DMS 273 treated with DMSO at 0.1 percent for 48 hours (cell line): ENCODE measurements at regions not wholly inside any gene's neighbourhood (a gene's known extent, or its start where the extent isn't known, plus 50 kb on each side); places are given as distances from the start of the nearest gene placed in this dataset.
"Not testable (repeated sequence)": the region's sequence is repeated elsewhere in the genome, so short reads cannot be mapped to it uniquely, and the experiment has no call there.

Experiments used
- DNase-seq: peaks from one replicate; lab custom pipeline; 2025; lab: John Stamatoyannopoulos, UW

GRCh38 chr1:189550498-189550897, 927.2 kb downstream of the BRINP3 start:
- DNase-seq, result peak; percentile 64

DNA sequence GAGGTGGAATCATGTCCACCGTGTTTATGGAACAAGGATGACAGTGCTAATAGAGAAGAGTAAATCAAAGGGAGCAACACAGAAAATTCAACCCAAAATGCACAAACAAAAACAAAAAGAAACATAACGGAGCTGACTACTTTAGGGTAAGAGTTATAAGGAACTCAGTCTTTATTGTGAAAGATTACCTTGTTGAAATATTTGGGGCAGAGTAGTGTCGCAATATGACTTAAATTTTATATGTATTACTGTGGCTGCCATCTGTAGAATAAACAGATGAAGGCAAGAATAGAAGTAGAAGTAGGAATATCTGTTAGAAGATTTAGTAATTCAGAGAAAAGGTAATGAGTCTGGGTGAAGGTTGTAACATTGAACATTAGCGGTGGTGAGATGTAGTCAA, 913.9 kb downstream of the BRINP3 start:
- no peak for DNase-seq

DNA sequence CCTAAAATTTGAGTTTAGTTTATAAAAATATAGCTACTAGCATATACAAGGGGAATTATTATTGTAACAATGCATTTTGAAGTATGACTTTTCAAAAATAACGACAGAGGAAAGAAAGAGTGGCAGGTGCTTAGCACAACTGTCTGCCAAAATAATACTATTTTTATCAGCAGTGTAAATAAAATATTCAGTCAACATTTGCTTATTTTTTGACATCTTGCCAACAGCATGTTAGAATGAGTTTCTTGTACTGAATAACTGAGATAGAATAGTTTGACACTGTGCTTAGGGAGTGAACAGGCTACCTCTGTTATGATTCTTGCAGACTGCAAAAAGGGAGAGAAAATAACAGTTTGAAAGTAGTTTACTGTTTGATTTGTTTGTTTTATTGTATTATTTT, 909.8 kb downstream of the BRINP3 start:
- no peak for DNase-seq

- DNase-seq, result no peak
These were observed 881.5 kb downstream of the BRINP3 start for GRCh38 chr1:189596197-189596596.

- DNase-seq, result no peak
These were observed 880.6 kb downstream of the BRINP3 start for GRCh38 chr1:189597083-189597482.

GRCh38 chr1:189605226-189605625, 872.4 kb downstream of the BRINP3 start:
- DNase-seq, result no peak

DNA sequence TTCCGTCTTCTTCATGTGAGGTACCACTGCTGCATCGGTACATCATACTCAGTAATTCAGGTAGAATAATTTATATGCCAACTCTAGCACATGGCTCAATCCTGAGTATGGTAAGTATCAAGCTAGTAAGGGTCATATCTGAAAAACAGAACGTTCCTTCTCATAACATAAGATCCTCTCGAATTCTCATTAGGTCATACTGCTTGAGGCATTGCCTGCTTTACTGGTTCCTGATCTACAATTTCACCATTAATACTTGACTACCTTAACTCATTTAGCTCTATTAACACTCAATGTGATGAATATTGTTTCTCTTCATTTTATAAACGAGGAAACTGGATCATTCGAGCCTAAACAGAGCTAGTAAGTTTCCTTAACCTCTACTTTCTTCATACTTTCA, 871.6 kb downstream of the BRINP3 start:
- no peak for DNase-seq

- no peak for DNase-seq
These were observed 870.7 kb downstream of the BRINP3 start for GRCh38 chr1:189606795-189607476.

GRCh38 chr1:189607477-189608096, 870.1 kb downstream of the BRINP3 start:
- DNase-seq, result no peak

GRCh38 chr1:189609167-189609566, 868.5 kb downstream of the BRINP3 start:
- DNase-seq, result no peak

- no peak for DNase-seq
These were observed 860.8 kb downstream of the BRINP3 start for GRCh38 chr1:189616893-189617292.

DNA sequence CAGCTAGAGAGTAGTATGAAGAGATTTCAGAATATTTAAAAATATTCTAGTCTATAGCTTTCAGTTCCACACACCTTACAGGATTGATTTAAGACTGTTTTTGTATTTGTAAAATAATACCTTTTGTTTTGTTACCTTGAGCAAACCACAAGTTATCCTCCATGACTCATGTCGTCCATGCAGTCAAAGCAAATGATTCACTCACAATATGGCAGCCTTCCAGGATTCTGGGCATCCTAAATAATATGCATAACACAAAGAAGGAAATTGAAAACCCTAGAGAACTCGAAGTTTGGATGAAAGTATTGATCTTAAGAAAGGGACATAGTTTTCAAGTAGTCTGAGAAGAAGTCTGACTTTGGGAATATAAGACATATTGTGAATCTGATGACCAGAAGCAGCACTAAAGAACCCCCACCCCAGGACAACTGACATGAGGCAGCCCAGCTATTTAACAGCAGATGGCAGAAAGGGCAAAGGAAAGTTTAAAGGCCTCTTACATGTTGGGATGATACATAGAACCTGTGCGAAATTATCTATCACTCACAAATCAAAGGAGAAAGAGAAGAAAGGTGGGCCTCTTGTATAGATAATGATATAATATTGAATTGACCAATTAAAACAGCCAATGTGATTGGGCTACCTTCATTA, 857.9 kb downstream of the BRINP3 start:
- peak; percentile 65 for DNase-seq

GRCh38 chr1:189620471-189620870, 857.2 kb downstream of the BRINP3 start:
- DNase-seq, result no peak

- DNase-seq, result no peak
These were observed 854.3 kb downstream of the BRINP3 start for GRCh38 chr1:189623336-189623735.

GRCh38 chr1:189627427-189627826, 850.2 kb downstream of the BRINP3 start:
- no peak for DNase-seq

- no peak for DNase-seq
These were observed 848.8 kb downstream of the BRINP3 start for GRCh38 chr1:189628857-189629256.

DNA sequence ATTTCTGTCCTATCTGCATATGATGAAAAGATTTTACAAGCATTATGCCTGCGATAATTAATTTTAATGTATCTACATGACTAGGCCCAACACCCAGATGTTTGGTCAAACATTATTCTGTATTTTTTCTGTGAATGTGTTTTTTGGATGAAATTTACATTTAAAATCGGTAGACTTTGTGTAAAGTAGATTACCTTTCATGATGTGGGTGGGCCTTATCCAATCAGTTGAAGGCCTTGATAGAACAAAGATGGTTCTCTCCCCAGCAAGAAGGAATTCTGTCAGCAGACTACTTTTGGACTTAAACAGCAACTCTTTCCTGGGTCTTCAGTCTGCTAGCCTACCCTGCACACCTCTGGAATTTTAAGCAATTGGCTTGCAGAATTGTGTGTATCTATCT, 844.0 kb downstream of the BRINP3 start:
- no peak for DNase-seq

DNA sequence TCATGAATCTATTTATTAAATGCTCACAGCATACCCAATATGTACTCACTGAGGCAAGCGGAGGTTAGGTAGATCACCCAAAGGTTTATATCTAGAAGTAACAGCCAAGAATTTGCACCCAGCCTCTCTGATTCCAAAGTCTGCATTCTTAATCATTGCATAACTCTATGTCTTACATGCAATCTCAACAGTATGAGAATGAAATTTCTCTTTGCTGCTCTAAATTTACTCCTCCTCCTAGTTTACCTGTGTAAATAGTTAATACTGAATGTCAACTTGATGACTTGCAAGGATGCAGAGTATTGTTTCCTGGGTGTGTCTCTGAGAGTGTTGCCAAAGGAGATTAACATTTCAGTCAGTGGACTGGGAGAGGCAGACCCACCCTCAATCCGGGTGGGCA, 840.6 kb downstream of the BRINP3 start:
- DNase-seq, result no peak

DNA sequence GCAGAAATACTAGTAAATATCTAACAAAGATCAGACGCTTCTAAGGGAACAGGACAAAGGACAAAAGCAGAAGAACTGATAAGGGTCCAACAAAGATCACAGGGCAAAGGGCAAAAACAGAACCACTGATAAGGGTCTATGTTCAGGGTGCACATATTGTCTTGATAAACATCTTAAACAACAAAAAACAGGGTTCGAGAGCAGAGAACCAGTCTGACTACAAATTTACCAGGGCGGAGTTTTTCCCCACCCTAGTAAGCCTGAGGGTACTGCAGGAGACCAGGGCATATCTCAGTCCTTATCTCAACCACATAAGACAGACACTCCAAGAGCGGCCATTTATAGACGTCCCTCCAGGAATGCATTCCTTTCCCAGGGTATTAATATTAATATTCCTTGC, 833.5 kb downstream of the BRINP3 start:
- DNase-seq, result not testable (repeated sequence)

DNA sequence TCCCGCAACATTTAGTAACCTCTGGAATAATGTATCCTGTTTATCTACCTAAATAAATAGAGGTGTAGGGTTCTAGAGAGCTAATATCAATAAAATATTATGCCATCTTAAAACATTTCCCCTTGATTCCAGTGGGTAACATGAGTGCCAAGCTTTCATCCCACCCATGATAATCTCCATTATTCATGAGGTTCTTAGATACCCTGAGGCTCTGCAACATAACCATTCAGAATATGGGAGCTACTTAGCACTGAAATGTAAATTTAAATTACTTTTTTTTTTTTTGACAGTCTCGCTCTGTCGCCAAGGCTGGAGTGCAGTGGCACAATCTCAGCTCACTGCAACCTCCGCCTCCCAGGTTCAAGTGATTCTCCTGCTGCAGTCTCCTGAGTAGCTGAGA, 832.7 kb downstream of the BRINP3 start:
- no peak for DNase-seq

GRCh38 chr1:189646066-189646465, 831.6 kb downstream of the BRINP3 start:
- DNase-seq, result no peak

- DNase-seq, result no peak
These were observed 822.8 kb downstream of the BRINP3 start for GRCh38 chr1:189654906-189655305.
